ENCODE measurements at regions not wholly inside any gene's neighbourhood (a gene's known extent, or its start where the extent isn't known, plus 50 kb on each side); places are given as distances from the start of the nearest gene placed in this dataset.

DNA sequence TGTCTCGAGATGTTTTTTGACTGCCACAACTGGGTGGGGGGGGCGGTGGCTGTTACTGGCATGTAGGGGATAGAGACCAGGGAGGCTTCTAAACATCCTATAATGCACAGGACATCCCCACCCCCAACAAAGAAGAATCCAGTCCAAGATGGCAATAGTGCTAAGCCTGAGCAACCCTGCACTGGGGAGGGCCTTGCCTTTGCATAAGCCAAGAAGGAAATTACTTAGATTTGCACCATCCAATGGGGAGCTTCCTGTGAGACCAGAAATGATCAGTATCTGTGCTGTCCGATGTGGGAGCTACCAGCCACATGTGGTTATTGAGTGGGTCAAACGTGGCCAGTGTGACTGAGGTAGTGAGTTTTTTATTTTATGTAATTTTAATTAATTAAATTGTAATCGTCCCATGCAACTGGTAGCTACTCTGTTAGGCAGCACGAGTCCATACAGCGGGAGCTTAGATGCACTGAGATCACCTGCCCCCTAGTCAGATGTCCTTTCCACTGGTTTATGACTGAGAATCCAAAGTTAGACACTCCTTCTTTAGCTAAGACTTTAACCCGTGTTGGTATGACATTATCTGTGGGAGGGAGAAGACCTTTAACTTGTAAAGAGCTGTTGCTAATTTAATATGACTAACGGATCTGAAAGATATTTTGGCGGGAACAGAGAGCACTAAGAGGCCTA is 97.4 kb upstream of the NEDD9 start:
- peak overlapping the region; percentile 14; the same call in 1 of the 2 replicates for H3K9ac ChIP-seq (ENCODE audit: control insufficient read depth, insufficient read depth, low read length)
- BruUV-seq (replicated peaks), result no TSS peak
- POLR2A ChIA-PET, result interaction anchor here (0.6 to 2.1 kb wide), 7 partner anchors 11 to 145 kb away, joined by 3 to 8 read pairs (median 3); no protein-coding TSS in a partner anchor

More for the DNA sequence above, 97.4 kb upstream of the NEDD9 start:
- TF ChIP-seq RELA (IDR thresholded peaks at IDR 0.05; ENCODE audit: borderline replicate concordance, partially characterized antibody) (no peak), CREB1 (IDR thresholded peaks at IDR 0.05; ENCODE audit: low read depth) (no peak), NBN (IDR thresholded peaks at IDR 0.05) (no peak), FOXM1 (IDR thresholded peaks at IDR 0.05; ENCODE audit: low read depth, low read length) (no peak), ZNF207 (IDR thresholded peaks at IDR 0.05; ENCODE audit: borderline replicate concordance) (no peak)
- TF ChIP-seq, protein P1, sequence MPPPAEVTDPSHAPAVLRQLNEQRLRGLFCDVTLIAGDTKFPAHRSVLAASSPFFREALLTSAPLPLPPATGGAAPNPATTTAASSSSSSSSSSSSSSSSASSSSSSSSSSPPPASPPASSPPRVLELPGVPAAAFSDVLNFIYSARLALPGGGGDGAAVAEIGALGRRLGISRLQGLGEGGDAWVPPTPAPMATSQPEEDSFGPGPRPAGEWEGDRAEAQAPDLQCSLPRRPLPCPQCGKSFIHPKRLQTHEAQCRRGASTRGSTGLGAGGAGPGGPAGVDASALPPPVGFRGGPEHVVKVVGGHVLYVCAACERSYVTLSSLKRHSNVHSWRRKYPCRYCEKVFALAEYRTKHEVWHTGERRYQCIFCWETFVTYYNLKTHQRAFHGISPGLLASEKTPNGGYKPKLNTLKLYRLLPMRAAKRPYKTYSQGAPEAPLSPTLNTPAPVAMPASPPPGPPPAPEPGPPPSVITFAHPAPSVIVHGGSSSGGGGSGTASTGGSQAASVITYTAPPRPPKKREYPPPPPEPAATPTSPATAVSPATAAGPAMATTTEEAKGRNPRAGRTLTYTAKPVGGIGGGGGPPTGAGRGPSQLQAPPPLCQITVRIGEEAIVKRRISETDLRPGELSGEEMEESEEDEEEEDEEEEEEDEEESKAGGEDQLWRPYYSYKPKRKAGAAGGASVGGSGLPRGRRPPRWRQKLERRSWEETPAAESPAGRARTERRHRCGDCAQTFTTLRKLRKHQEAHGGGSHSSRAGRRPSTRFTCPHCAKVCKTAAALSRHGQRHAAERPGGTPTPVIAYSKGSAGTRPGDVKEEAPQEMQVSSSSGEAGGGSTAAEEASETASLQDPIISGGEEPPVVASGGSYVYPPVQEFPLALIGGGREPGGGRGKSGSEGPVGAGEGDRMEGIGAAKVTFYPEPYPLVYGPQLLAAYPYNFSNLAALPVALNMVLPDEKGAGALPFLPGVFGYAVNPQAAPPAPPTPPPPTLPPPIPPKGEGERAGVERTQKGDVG (CRISPR knock-in tag; IDR thresholded peaks at IDR 0.05), result no peak
- TF ChIP-seq, protein P2, sequence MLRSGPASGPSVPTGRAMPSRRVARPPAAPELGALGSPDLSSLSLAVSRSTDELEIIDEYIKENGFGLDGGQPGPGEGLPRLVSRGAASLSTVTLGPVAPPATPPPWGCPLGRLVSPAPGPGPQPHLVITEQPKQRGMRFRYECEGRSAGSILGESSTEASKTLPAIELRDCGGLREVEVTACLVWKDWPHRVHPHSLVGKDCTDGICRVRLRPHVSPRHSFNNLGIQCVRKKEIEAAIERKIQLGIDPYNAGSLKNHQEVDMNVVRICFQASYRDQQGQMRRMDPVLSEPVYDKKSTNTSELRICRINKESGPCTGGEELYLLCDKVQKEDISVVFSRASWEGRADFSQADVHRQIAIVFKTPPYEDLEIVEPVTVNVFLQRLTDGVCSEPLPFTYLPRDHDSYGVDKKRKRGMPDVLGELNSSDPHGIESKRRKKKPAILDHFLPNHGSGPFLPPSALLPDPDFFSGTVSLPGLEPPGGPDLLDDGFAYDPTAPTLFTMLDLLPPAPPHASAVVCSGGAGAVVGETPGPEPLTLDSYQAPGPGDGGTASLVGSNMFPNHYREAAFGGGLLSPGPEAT (IDR thresholded peaks at IDR 0.05; ENCODE audit: low read depth), result no peak
- TF ChIP-seq, protein P3, sequence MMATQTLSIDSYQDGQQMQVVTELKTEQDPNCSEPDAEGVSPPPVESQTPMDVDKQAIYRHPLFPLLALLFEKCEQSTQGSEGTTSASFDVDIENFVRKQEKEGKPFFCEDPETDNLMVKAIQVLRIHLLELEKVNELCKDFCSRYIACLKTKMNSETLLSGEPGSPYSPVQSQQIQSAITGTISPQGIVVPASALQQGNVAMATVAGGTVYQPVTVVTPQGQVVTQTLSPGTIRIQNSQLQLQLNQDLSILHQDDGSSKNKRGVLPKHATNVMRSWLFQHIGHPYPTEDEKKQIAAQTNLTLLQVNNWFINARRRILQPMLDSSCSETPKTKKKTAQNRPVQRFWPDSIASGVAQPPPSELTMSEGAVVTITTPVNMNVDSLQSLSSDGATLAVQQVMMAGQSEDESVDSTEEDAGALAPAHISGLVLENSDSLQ (IDR thresholded peaks at IDR 0.05), result no peak
- intact Hi-C loops (cut with micrococcal nuclease; ENCODE audit: unreplicated experiment), result no loop called here
- ATAC-seq, result no peak
- DNase-seq (ENCODE audit: low read depth, low spot score), result no peak
- Histone ChIP-seq H3K27me3 (replicated peaks in 1 of 2; ENCODE audit: control insufficient read depth in 2 of 2, insufficient read depth in 2 of 2, low read length in 1 of 2) (no peaks in the 10 kb centered on the region), H3K4me3 (no peak overlapping the region), H4K20me1 (ENCODE audit: control insufficient read depth, insufficient read depth) (no peaks in the 10 kb centered on the region), H3K4me1 (ENCODE audit: control insufficient read depth, insufficient read depth, low read length) (peaks cover 40% of the 10 kb centered on the region), H3K36me3 (ENCODE audit: control insufficient read depth in 2 of 2, insufficient read depth in 2 of 2, low read length in 1 of 2) (peaks cover 3 to 6% of the 10 kb centered on the region in 2 experiments; a peak in 3 of 4 replicates), H3K4me2 (ENCODE audit: control insufficient read depth, insufficient read depth) (no peak overlapping the region), H3K9me3 (replicated peaks; ENCODE audit: control insufficient read depth, insufficient read depth, low read length) (peaks cover 2% of the 10 kb centered on the region; the same call in 2 of the 3 replicates), H2AFZ (ENCODE audit: control insufficient read depth, low read depth, low read length) (peak overlapping the region; percentile 17; the same call in 1 of the 2 replicates), H3K79me2 (ENCODE audit: control insufficient read depth, insufficient read depth, low read length) (peaks cover 12% of the 10 kb centered on the region), H3K27ac (ENCODE audit: control insufficient read depth, insufficient read depth) (peak overlapping the region; percentile 58)
- SMC1A ChIA-PET (ENCODE audit: uncharacterized antibody, unreplicated experiment), result interaction anchor here (0.6 to 12.6 kb wide), 17 partner anchors 11 to 166 kb away, joined by 3 to 129 read pairs (median 6); no protein-coding TSS in a partner anchor
- 75% methylated on average over 10 of the region's 10 CpGs for WGBS (ENCODE audit: insufficient coverage, insufficient replicate concordance, low lambda C conversion rate, missing lambda C conversion rate)
- CTCF ChIA-PET, result interaction anchor here (0.7 to 3.9 kb wide), 6 partner anchors 10 to 166 kb away, joined by 3 to 16 read pairs (median 4); no protein-coding TSS in a partner anchor
- RAD21 ChIA-PET (ENCODE audit: unreplicated experiment), result interaction anchor here (0.7 to 5.5 kb wide), 11 partner anchors 11 to 166 kb away, joined by 3 to 31 read pairs (median 4); no protein-coding TSS in a partner anchor
- no peak for FAIRE-seq
- in situ Hi-C loops (cut with MboI), result no loop called here

Data from GM12878 (cell line).